Panc1 (cell line): ENCODE measurements at regions not wholly inside any gene's neighbourhood (a gene's known extent, or its start where the extent isn't known, plus 50 kb on each side); places are given as distances from the start of the nearest gene placed in this dataset.

ENCODE experiments used
- ATAC-seq: fragments of 200-7000 bp; cut with Tn5 transposase; 2 replicates; pipeline ENCODE4 v1.9.1; 2020; ENCODE audit warnings: mild to moderate bottlenecking, moderate library complexity
- BruUV-seq: library from RNA; stranded (reverse); fragments of 400-500 nt; replicated peaks from 2 replicates; lab custom pipeline; 2021; lab: Mats Ljungman, UMichigan
- CTCF ChIA-PET: fragments of 300-600 bp; sonication (Branson Sonifier 250); formaldehyde crosslinking; loops from one replicate; lab custom pipeline; 2022; ENCODE audit warnings: antibody characterized with exemption; lab: Charles Lee
- POLR2A ChIA-PET: fragments of 300-600 bp; sonication (Branson Sonifier 250); formaldehyde crosslinking; loops from one replicate; lab custom pipeline; 2022; ENCODE audit warnings: antibody characterized with exemption; lab: Charles Lee
- DNase-seq: peaks from one replicate; pipeline ENCODE4 v3.0.0-alpha.2; 2010; ENCODE audit warnings: low read depth, low spot score
- H3K27ac ChIP-seq: 2 replicates; pipeline ENCODE4 v1.5.1; 2011; ENCODE audit warnings: mild to moderate bottlenecking, low read length, inconsistent platforms
- H3K27me3 ChIP-seq: fragments of 200-500 bp; sonication (Bioruptor generic); 2 replicates; pipeline ENCODE4 v1.6.0; 2014; ENCODE audit warnings: low read length, inconsistent platforms; ENCODE audit not compliant: control insufficient read depth, insufficient read depth
- H3K36me3 ChIP-seq: fragments of 200-500 bp; sonication (Bioruptor generic); 2 replicates; pipeline ENCODE4 v1.5.1; 2014; ENCODE audit warnings: inconsistent platforms, mild to moderate bottlenecking, low read length, moderate library complexity; ENCODE audit not compliant: control insufficient read depth, insufficient read depth
- H3K4me1 ChIP-seq: 2 replicates; pipeline ENCODE4 v1.5.1; 2011; ENCODE audit warnings: inconsistent platforms, mild to moderate bottlenecking, low read length, moderate library complexity; ENCODE audit not compliant: control insufficient read depth, insufficient read depth
- H3K4me3 ChIP-seq, 2 experiments: 2 replicates each; pipeline ENCODE4 v1.5.1; 2011 to 2012; ENCODE audit warnings: low read depth in 2 of 2, low read length in 2 of 2, mild to moderate bottlenecking in 2 of 2, inconsistent platforms in 1 of 2, moderate library complexity in 1 of 2
- H3K9me3 ChIP-seq: fragments of 200-500 bp; sonication (Bioruptor generic); 2 replicates; pipeline ENCODE4 v1.5.1; 2014; ENCODE audit warnings: low read depth, mild to moderate bottlenecking, inconsistent platforms, low read length, moderate library complexity; ENCODE audit not compliant: control insufficient read depth, insufficient read depth
- POLR2AphosphoS5 ChIP-seq: IDR thresholded peaks from 2 replicates; pipeline ENCODE4 v1.6.1; 2012; ENCODE audit warnings: mild to moderate bottlenecking, low read depth, low read length, moderate library complexity
- SIN3A ChIP-seq: IDR thresholded peaks from 2 replicates; pipeline ENCODE4 v1.6.1; 2012; ENCODE audit warnings: low read depth, mild to moderate bottlenecking, low read length, moderate library complexity, borderline replicate concordance; ENCODE audit not compliant: insufficient read depth
- TCF7L2 ChIP-seq: IDR thresholded peaks from 2 replicates; pipeline ENCODE4 v1.6.1; 2011; ENCODE audit warnings: mild to moderate bottlenecking, low read depth, low read length, inconsistent platforms
- in situ Hi-C: cut with HindIII; loops from 2 replicates; pipeline ENCODE4 v1.10.0; 2016; ENCODE audit warnings: low sequenced_read_pairs, low pct_unique_long_range_greater_than_20kb
- intact Hi-C: fragments of 100-400 bp; cut with micrococcal nuclease; formaldehyde crosslinking; loops from one replicate; pipeline ENCODE4 v1.10.0; 2022; ENCODE audit not compliant: unreplicated experiment
- TF ChIP-seq, protein P1 (sequence below): fragments of 450-650 bp; IDR thresholded peaks from 2 replicates; pipeline ENCODE4 v1.5.1; 2017; ENCODE audit warnings: mild to moderate bottlenecking
- TF ChIP-seq, protein P2 (sequence below), 2 experiments: IDR thresholded peaks; 2 replicates each; pipeline ENCODE4 v1.6.1; 2011 to 2012; ENCODE audit warnings: low read depth in 2 of 2, control low read depth in 1 of 2, low read length in 1 of 2, mild to moderate bottlenecking in 1 of 2, moderate library complexity in 1 of 2; ENCODE audit not compliant: insufficient read depth in 1 of 2

DNA sequence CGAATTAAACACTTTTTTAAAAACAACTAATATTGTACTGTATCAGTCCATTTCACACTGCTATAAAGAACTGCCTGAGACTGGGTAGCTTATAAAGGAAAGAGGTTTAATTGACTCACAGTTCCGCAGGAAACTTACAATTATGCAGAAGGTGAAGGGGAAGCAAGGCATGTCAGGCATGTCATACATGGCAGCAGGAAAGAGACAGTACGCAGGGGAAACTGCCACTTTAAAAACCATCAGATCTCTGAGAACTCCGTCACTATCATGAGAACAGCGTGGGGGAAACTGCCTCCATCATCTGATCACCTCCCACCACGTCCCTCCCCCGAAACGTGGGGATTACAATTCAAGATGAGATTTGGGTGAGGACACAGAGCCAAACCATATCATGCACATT is 162.8 kb upstream of the TPM1 start:
- ChIA-PET POLR2A (no interaction called here), CTCF (no interaction called here)
- no TSS peak for BruUV-seq
- Histone ChIP-seq H3K27ac (no peak overlapping the region), H3K4me1 (no peaks in the 10 kb centered on the region), H3K27me3 (no peaks in the 10 kb centered on the region), H3K9me3 (no peaks in the 10 kb centered on the region), H3K36me3 (no peaks in the 10 kb centered on the region), H3K4me3 (no peak overlapping the region)
- intact Hi-C loops (no loop called here), in situ Hi-C loops (no loop called here)
- DNase-seq (no peak), ATAC-seq (no peak)
- TF ChIP-seq POLR2AphosphoS5 = no peak
- TF ChIP-seq, protein P1, sequence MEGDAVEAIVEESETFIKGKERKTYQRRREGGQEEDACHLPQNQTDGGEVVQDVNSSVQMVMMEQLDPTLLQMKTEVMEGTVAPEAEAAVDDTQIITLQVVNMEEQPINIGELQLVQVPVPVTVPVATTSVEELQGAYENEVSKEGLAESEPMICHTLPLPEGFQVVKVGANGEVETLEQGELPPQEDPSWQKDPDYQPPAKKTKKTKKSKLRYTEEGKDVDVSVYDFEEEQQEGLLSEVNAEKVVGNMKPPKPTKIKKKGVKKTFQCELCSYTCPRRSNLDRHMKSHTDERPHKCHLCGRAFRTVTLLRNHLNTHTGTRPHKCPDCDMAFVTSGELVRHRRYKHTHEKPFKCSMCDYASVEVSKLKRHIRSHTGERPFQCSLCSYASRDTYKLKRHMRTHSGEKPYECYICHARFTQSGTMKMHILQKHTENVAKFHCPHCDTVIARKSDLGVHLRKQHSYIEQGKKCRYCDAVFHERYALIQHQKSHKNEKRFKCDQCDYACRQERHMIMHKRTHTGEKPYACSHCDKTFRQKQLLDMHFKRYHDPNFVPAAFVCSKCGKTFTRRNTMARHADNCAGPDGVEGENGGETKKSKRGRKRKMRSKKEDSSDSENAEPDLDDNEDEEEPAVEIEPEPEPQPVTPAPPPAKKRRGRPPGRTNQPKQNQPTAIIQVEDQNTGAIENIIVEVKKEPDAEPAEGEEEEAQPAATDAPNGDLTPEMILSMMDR = no peak
- TF ChIP-seq, protein P2, sequence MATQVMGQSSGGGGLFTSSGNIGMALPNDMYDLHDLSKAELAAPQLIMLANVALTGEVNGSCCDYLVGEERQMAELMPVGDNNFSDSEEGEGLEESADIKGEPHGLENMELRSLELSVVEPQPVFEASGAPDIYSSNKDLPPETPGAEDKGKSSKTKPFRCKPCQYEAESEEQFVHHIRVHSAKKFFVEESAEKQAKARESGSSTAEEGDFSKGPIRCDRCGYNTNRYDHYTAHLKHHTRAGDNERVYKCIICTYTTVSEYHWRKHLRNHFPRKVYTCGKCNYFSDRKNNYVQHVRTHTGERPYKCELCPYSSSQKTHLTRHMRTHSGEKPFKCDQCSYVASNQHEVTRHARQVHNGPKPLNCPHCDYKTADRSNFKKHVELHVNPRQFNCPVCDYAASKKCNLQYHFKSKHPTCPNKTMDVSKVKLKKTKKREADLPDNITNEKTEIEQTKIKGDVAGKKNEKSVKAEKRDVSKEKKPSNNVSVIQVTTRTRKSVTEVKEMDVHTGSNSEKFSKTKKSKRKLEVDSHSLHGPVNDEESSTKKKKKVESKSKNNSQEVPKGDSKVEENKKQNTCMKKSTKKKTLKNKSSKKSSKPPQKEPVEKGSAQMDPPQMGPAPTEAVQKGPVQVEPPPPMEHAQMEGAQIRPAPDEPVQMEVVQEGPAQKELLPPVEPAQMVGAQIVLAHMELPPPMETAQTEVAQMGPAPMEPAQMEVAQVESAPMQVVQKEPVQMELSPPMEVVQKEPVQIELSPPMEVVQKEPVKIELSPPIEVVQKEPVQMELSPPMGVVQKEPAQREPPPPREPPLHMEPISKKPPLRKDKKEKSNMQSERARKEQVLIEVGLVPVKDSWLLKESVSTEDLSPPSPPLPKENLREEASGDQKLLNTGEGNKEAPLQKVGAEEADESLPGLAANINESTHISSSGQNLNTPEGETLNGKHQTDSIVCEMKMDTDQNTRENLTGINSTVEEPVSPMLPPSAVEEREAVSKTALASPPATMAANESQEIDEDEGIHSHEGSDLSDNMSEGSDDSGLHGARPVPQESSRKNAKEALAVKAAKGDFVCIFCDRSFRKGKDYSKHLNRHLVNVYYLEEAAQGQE (IDR thresholded peaks at IDR 0.05; ENCODE audit: insufficient read depth in 1 of 2, low read depth in 2 of 2, low read length in 1 of 2) = no peak
- no peak for TF ChIP-seq SIN3A
- TF ChIP-seq TCF7L2 = no peak

DNA sequence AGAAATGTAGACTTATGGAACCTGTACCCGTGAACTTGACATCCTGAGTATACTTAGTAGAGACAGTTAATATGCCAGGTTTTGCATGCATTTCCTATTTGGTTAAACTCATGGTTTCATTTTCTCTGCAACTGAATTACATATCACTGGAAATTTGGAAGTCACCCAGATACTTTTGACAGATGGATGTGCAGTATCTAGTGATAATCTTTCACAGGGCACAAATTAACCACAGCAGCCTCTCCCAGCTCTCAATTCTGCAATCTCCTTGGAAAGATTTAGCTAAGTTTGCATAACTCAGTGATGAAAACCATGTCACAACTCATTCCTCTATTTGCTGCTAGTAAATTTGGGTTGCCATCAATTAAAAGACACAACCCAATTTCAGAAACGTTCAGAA is 162.3 kb upstream of the TPM1 start:
- H3K4me1 ChIP-seq = no peaks in the 10 kb centered on the region
- TF ChIP-seq POLR2AphosphoS5 (no peak), TCF7L2 (no peak), SIN3A (no peak)
- TF ChIP-seq, protein P1 = no peak
- TF ChIP-seq, protein P2 (IDR thresholded peaks at IDR 0.05; ENCODE audit: insufficient read depth in 1 of 2, low read depth in 2 of 2, low read length in 1 of 2) = no peak
- H3K27me3 ChIP-seq = no peaks in the 10 kb centered on the region
- POLR2A ChIA-PET = no interaction called here
- H3K4me3 ChIP-seq = no peak overlapping the region
- ATAC-seq (no peak), DNase-seq (no peak)
- no peaks in the 10 kb centered on the region for H3K9me3 ChIP-seq
- no peaks in the 10 kb centered on the region for H3K36me3 ChIP-seq
- CTCF ChIA-PET = no interaction called here
- no peak overlapping the region for H3K27ac ChIP-seq
- intact Hi-C loops (no loop called here), in situ Hi-C loops (no loop called here)
- no TSS peak for BruUV-seq
